H1 (cell line): ENCODE measurements at regions not wholly inside any gene's neighbourhood (a gene's known extent, or its start where the extent isn't known, plus 50 kb on each side); places are given as distances from the start of the nearest gene placed in this dataset.

Experiments
- CTCF ChIA-PET: fragments of 300-600 bp; sonication (Branson Sonifier 250); formaldehyde crosslinking; loops from one replicate; lab custom pipeline; 2021; ENCODE audit not compliant: partially characterized antibody; lab: Charles Lee
- POLR2A ChIA-PET: fragments of 300-600 bp; sonication (Branson Sonifier 250); formaldehyde crosslinking; loops from one replicate; lab custom pipeline; 2021; ENCODE audit warnings: inconsistent platforms; ENCODE audit not compliant: partially characterized antibody; lab: Charles Lee
- DNase-seq, 2 experiments: peaks; one replicate each; pipeline versions ENCODE4 v3.0.0 to v3.0.0-alpha.2; 2010 to 2022; ENCODE audit warnings: low spot score in 2 of 2, low read depth in 1 of 2, mixed read lengths in 1 of 2
- FAIRE-seq: peaks from 2 replicates; lab custom pipeline; 2011; peaks lifted over from hg19 to GRCh38; lab: Jason Lieb, UNC
- H2AFZ ChIP-seq: 2 replicates; pipeline ENCODE4 v1.8.1; 2012; ENCODE audit warnings: low read length, inconsistent platforms
- H2AK5ac ChIP-seq: 2 replicates; pipeline ENCODE4 v1.6.1; 2013; ENCODE audit warnings: low read depth, low read length
- H2BK120ac ChIP-seq: replicated peaks from 2 replicates; pipeline ENCODE3; 2013; ENCODE audit warnings: low read depth, low read length, inconsistent platforms
- H2BK12ac ChIP-seq: 2 replicates; pipeline ENCODE4 v1.6.1; 2013; ENCODE audit warnings: low read depth, low read length
- H2BK15ac ChIP-seq: 2 replicates; pipeline ENCODE4 v1.6.1; 2013; ENCODE audit warnings: low read length
- H2BK20ac ChIP-seq: 2 replicates; pipeline ENCODE4 v1.6.1; 2013; ENCODE audit warnings: low read length
- H2BK5ac ChIP-seq: 2 replicates; pipeline ENCODE4 v1.6.1; 2013; ENCODE audit warnings: low read depth, low read length
- H3K14ac ChIP-seq: 2 replicates; pipeline ENCODE4 v1.6.1; 2013; ENCODE audit warnings: inconsistent platforms; ENCODE audit not compliant: insufficient read length
- H3K18ac ChIP-seq: 2 replicates; pipeline ENCODE4 v1.6.1; 2013; ENCODE audit warnings: low read length; ENCODE audit errors: extremely low read depth
- H3K23ac ChIP-seq: 2 replicates; pipeline ENCODE4 v1.6.1; 2013; ENCODE audit warnings: inconsistent platforms; ENCODE audit not compliant: insufficient read length
- H3K23me2 ChIP-seq: 2 replicates; pipeline ENCODE4 v1.6.1; 2013; ENCODE audit warnings: low read depth, low read length
- H3K27ac ChIP-seq: 2 replicates; pipeline ENCODE4 v1.6.1; 2011; ENCODE audit warnings: low read depth, low read length, inconsistent platforms
- H3K27me3 ChIP-seq, 4 experiments: replicated peaks in 1 of 4; 1 replicate in 1 of 4; 2 replicates in 3 of 4; pipeline versions ENCODE4 v1.6.1 to v1.8.1; 2011 to 2013; ENCODE audit warnings: low read length in 3 of 4, mild to moderate bottlenecking in 3 of 4, inconsistent platforms in 2 of 4, mixed read lengths in 2 of 4, moderate library complexity in 1 of 4; ENCODE audit not compliant: control insufficient read depth in 3 of 4, insufficient read depth in 3 of 4; ENCODE audit errors: extremely low read depth in 1 of 4
- H3K36me3 ChIP-seq, 4 experiments: 2 replicates each; pipeline versions ENCODE4 v1.6.1 to v1.8.1; 2011 to 2013; ENCODE audit warnings: mild to moderate bottlenecking in 4 of 4, low read length in 3 of 4, moderate library complexity in 2 of 4, control low read depth in 1 of 4, inconsistent platforms in 1 of 4; ENCODE audit not compliant: insufficient read depth in 4 of 4, control insufficient read depth in 2 of 4
- H3K4ac ChIP-seq: replicated peaks from 2 replicates; pipeline ENCODE3; 2013; ENCODE audit warnings: low read length, low read depth, mixed read lengths, inconsistent platforms; ENCODE audit not compliant: insufficient read length
- H3K4me1 ChIP-seq, 4 experiments: replicated peaks in 1 of 4; 1 replicate in 1 of 4; 2 replicates in 3 of 4; pipeline versions ENCODE4 v1.6.1 to v1.8.1; 2011 to 2013; ENCODE audit warnings: low read length in 3 of 4, inconsistent platforms in 2 of 4, mixed read lengths in 1 of 4; ENCODE audit not compliant: insufficient read depth in 4 of 4, control insufficient read depth in 3 of 4
- H3K4me2 ChIP-seq, 2 experiments: 2 replicates each; pipeline versions ENCODE4 v1.6.1 to v1.8.1; 2011 to 2013; ENCODE audit warnings: low read depth in 2 of 2, low read length in 2 of 2, control low read depth in 1 of 2, inconsistent platforms in 1 of 2, mild to moderate bottlenecking in 1 of 2; ENCODE audit not compliant: insufficient read depth in 1 of 2
- H3K4me3 ChIP-seq, 4 experiments: fragments of 200-600, 300-600 bp in 1 of 4; sonication (generic), shearing (Covaris generic), sonication (Bioruptor Twin) in 1 of 4; 2 replicates each; pipeline versions ENCODE4 v1.5.1 to v1.8.1; 2011 to 2016; ENCODE audit warnings: low read length in 4 of 4, low read depth in 3 of 4, control low read depth in 2 of 4, inconsistent platforms in 2 of 4, mild to moderate bottlenecking in 2 of 4, mixed read lengths in 1 of 4, moderate library complexity in 1 of 4; ENCODE audit not compliant: insufficient read depth in 2 of 4; ENCODE audit errors: extremely low read depth in 1 of 4
- H3K56ac ChIP-seq: replicated peaks from 2 replicates; pipeline ENCODE3; 2013; ENCODE audit warnings: low read depth, mild to moderate bottlenecking, mixed read lengths, low read length, inconsistent platforms; ENCODE audit not compliant: insufficient read length
- H3K79me1 ChIP-seq: 2 replicates; pipeline ENCODE4 v1.6.1; 2013; ENCODE audit warnings: low read depth, low read length, control low read depth
- H3K79me2 ChIP-seq, 2 experiments: 2 replicates each; pipeline versions ENCODE4 v1.6.1 to v1.8.1; 2012 to 2013; ENCODE audit warnings: low read length in 2 of 2, mild to moderate bottlenecking in 2 of 2, inconsistent platforms in 1 of 2; ENCODE audit not compliant: insufficient read depth in 2 of 2, control insufficient read depth in 1 of 2
- H3K9ac ChIP-seq, 4 experiments: replicated peaks in 1 of 4; 1 replicate in 1 of 4; 2 replicates in 3 of 4; pipeline versions ENCODE4 v1.6.1 to v1.8.1; 2011 to 2013; ENCODE audit warnings: low read depth in 3 of 4, low read length in 3 of 4, control low read depth in 2 of 4, mild to moderate bottlenecking in 2 of 4, moderate library complexity in 2 of 4, inconsistent platforms in 1 of 4; ENCODE audit errors: extremely low read depth in 1 of 4
- H3K9me3 ChIP-seq, 2 experiments: 2 replicates each; pipeline versions ENCODE4 v1.6.1 to v1.8.1; 2012 to 2013; ENCODE audit warnings: mild to moderate bottlenecking in 2 of 2, moderate library complexity in 2 of 2, control low read depth in 1 of 2, inconsistent platforms in 1 of 2, low read depth in 1 of 2, low read length in 1 of 2, mixed read lengths in 1 of 2; ENCODE audit not compliant: insufficient read depth in 2 of 2
- H4K20me1 ChIP-seq, 2 experiments: replicated peaks in 1 of 2; 2 replicates each; pipeline versions ENCODE3 to v1.8.1; 2011 to 2013; ENCODE audit warnings: inconsistent platforms in 2 of 2, low read length in 2 of 2, mild to moderate bottlenecking in 1 of 2; ENCODE audit not compliant: insufficient read depth in 2 of 2, control insufficient read depth in 1 of 2
- H4K5ac ChIP-seq: 2 replicates; pipeline ENCODE4 v1.6.1; 2013; ENCODE audit warnings: low read length, low read depth, mixed read lengths, inconsistent platforms; ENCODE audit not compliant: insufficient read length
- H4K8ac ChIP-seq: 2 replicates; pipeline ENCODE4 v1.8.0; 2013; ENCODE audit warnings: mild to moderate bottlenecking, moderate library complexity, low read length, inconsistent platforms; ENCODE audit not compliant: insufficient read depth; ENCODE audit errors: extremely low read depth
- H4K91ac ChIP-seq: replicated peaks from 2 replicates; pipeline ENCODE3; 2013; ENCODE audit warnings: low read length, mixed read lengths, inconsistent platforms; ENCODE audit not compliant: insufficient read length
- CBX5 ChIP-seq: fragments of 300-800, 300-1000 bp; sonication (generic); IDR thresholded peaks from 2 replicates; pipeline ENCODE4 v1.7.1; 2016; ENCODE audit warnings: antibody characterized with exemption, low read length, low read depth
- FOSL1 ChIP-seq: IDR thresholded peaks from 2 replicates; pipeline ENCODE4 v1.6.1; 2011; ENCODE audit warnings: mild to moderate bottlenecking, low read depth, low read length, moderate library complexity; ENCODE audit not compliant: insufficient read depth
- MAX ChIP-seq: IDR thresholded peaks from 2 replicates; pipeline ENCODE4 v1.6.1; 2012; ENCODE audit warnings: inconsistent platforms
- WGBS, 2 experiments: shearing (Covaris generic) in 1 of 2; methylation state at CpG; one replicate each; pipeline versions ENCODE4 v1.1.6 to v1.1.7; 2013 to 2015; ENCODE audit warnings: low lambda C conversion rate in 2 of 2, mixed read lengths in 2 of 2, inconsistent platforms in 1 of 2, low coverage in 1 of 2, missing lambda C conversion rate in 1 of 2; ENCODE audit not compliant: insufficient replicate concordance in 2 of 2, insufficient coverage in 1 of 2, insufficient read length in 1 of 2; ENCODE audit errors: extremely low coverage in 1 of 2, missing lambda C conversion rate in 1 of 2; 5-methylcytosine and 5-hydroxymethylcytosine counted together

GRCh38 chr2:205867371-205867770 lies 185.1 kb downstream of the NRP2 start:
- Histone ChIP-seq H2AFZ (no peak overlapping the region), H2BK120ac (no peak overlapping the region), H3K27me3 (no peaks in the 10 kb centered on the region), H4K91ac (no peak overlapping the region), H3K4me3 (no peak overlapping the region), H3K23me2 (no peaks in the 10 kb centered on the region; the same call in 1 of the 2 replicates), H3K9ac (no peak overlapping the region), H2BK5ac (no peak overlapping the region), H3K27ac (no peak overlapping the region), H3K4ac (no peak overlapping the region), H4K5ac (no peak overlapping the region), H3K9me3 (no peaks in the 10 kb centered on the region), H3K4me1 (no peaks in the 10 kb centered on the region), H3K79me2 (no peaks in the 10 kb centered on the region), H3K4me2 (no peak overlapping the region), H3K23ac (no peak overlapping the region), H3K18ac (no peak overlapping the region), H3K36me3 (no peaks in the 10 kb centered on the region), H3K79me1 (no peaks in the 10 kb centered on the region), H3K14ac (no peak overlapping the region), H3K56ac (no peak overlapping the region), H2BK12ac (no peak overlapping the region), H4K8ac (no peak overlapping the region), H2AK5ac (no peak overlapping the region), H2BK20ac (no peak overlapping the region), H4K20me1 (no peaks in the 10 kb centered on the region), H2BK15ac (no peak overlapping the region)
- CTCF ChIA-PET = interaction anchor here (0.6 to 1.9 kb wide), 8 partner anchors 15 to 356 kb away, joined by 3 to 6 read pairs (median 4); no protein-coding TSS in a partner anchor
- DNase-seq (no peak), FAIRE-seq (no peak)
- WGBS, 2 experiments = 74% methylated on average over 3 of the region's 3 CpGs; no CpG with 5 or more reads in 1 of the 2 experiments
- POLR2A ChIA-PET = interaction anchor here (1.2 kb wide), 1 partner anchor 18 kb away, joined by 3 read pairs; no protein-coding TSS in a partner anchor
- TF ChIP-seq CBX5 (no peak), FOSL1 (no peak), MAX (no peak)
- TF ChIP-seq, all 59 proteins: peak for 0
